ENCODE measurements at regions not wholly inside any gene's neighbourhood (a gene's known extent, or its start where the extent isn't known, plus 50 kb on each side); places are given as distances from the start of the nearest gene placed in this dataset.

DNA sequence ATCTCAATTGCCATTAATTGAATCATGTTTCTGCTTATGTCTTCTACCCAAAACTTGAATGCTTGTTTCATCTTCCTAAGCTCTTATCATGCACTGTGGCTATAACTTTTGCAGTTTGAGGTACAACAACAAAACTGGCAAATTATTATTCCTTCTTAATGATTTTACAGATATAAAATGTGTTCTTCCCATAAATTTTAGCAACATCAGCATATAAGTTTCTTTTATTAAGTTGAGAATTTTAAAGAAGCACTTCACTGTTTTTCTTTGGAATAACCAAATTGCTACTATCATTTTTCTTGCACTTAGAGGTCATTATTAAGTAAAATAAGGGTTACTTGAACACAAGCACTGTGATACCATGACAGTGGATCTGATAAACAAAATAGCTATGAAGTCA lies 862.6 kb upstream of the CADM2 start:
- DNase-seq (no peak), ATAC-seq (no peak), FAIRE-seq (no peak)
- no peak overlapping the region for H3K27ac ChIP-seq
- TF ChIP-seq, protein P1, sequence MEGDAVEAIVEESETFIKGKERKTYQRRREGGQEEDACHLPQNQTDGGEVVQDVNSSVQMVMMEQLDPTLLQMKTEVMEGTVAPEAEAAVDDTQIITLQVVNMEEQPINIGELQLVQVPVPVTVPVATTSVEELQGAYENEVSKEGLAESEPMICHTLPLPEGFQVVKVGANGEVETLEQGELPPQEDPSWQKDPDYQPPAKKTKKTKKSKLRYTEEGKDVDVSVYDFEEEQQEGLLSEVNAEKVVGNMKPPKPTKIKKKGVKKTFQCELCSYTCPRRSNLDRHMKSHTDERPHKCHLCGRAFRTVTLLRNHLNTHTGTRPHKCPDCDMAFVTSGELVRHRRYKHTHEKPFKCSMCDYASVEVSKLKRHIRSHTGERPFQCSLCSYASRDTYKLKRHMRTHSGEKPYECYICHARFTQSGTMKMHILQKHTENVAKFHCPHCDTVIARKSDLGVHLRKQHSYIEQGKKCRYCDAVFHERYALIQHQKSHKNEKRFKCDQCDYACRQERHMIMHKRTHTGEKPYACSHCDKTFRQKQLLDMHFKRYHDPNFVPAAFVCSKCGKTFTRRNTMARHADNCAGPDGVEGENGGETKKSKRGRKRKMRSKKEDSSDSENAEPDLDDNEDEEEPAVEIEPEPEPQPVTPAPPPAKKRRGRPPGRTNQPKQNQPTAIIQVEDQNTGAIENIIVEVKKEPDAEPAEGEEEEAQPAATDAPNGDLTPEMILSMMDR (IDR thresholded peaks at IDR 0.05) = no peak
- H3K9me3 ChIP-seq = peaks cover 0 to 4% (median 0%) of the 10 kb centered on the region in 4 donors
- H3K27me3 ChIP-seq = no peaks in the 10 kb centered on the region
- no peaks in the 10 kb centered on the region for H3K36me3 ChIP-seq
- no peak overlapping the region for H3K4me3 ChIP-seq
- no peaks in the 10 kb centered on the region for H3K4me1 ChIP-seq
- intact Hi-C loops (cut with DNase I) = no loop called here

DNA sequence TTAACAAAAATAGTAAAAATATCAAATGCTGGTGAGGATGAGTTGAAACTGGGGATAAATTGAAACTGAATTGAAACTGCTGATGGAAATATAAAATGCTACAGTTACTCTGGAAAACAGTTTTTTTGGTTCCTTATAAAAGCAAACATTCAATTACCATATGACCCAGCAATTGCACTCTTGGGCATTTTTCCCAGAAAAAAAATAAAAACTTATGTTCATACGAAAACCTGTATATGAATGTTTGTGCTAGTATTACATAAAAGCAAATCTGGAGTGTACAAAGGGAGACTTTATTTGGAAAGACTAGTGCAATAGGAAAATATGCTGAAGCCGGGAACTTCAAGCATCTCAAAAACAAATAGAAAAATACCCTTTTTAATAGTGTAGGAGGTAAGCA lies 857.9 kb upstream of the CADM2 start:
- ATAC-seq (no peak), FAIRE-seq (no peak), DNase-seq (no peak)
- Histone ChIP-seq H3K36me3 (no peaks in the 10 kb centered on the region), H3K4me3 (no peak overlapping the region), H3K9me3 (no peaks in the 10 kb centered on the region), H3K27ac (no peak overlapping the region), H3K4me1 (no peaks in the 10 kb centered on the region), H3K27me3 (no peaks in the 10 kb centered on the region)
- 49 to 64% methylated on average over 2 of the region's 2 CpGs for WGBS, 2 donors
- TF ChIP-seq, protein P1 (IDR thresholded peaks at IDR 0.05) = no peak
- intact Hi-C loops (cut with DNase I) = no loop called here

DNA sequence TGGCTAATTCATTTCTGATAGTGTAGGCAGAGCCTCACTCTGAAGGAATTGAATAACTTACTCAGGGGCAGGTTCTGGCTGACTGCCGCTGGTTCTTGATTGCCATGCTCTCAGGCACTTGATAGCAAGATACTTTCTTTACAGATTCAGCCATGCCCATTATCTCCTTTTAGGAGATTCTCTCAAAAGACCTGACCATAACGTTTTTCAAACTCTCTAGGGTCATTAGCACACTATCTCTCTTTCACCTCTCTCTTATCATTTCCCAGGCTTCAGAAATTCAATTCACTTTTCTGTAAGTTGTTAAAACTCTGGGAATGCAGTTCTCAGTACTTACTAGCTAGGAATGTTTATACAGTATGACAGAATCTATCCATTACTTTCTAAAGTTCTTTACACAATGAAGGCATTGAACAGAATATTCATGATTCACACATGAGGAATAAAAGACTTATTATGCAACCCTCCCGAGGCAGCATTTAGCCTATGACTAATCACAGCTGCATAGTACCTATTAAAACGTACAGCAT lies 850.3 kb upstream of the CADM2 start:
- Histone ChIP-seq H3K27me3 (no peaks in the 10 kb centered on the region), H3K4me1 (no peaks in the 10 kb centered on the region), H3K27ac (no peak overlapping the region), H3K9me3 (no peaks in the 10 kb centered on the region), H3K36me3 (no peaks in the 10 kb centered on the region), H3K4me3 (no peak overlapping the region)
- FAIRE-seq = no peak
- peak in 2 of 4 donors; percentile 69 to 70 for ATAC-seq
- no peak for DNase-seq
- TF ChIP-seq, protein P1 (IDR thresholded peaks at IDR 0.05) = no peak
- 6% methylated on average over 4 of the region's 4 CpGs for WGBS, 2 donors
- intact Hi-C loops (cut with DNase I) = no loop called here

DNA sequence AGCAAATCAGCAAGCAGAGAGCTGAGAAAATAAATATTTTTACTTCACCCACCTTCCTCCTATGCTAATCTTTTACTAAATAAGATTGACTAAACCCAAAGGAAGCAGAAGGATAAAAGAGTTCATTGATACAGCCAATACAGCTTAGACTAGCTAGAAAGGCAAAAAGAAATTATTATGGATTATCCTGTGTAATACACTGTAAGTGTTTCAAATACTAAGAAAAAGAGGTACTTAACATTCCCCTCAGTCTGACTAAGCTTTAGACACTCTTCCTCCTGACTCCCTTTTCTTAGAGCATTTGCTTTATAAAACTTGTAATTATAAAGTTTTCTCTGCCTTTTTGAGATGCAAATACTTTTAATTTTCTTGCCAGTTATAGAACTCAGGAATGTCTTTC lies 848.9 kb upstream of the CADM2 start:
- intact Hi-C loops (cut with DNase I) = no loop called here
- TF ChIP-seq, protein P1 (IDR thresholded peaks at IDR 0.05) = no peak
- no peaks in the 10 kb centered on the region for H3K9me3 ChIP-seq
- ATAC-seq (no peak), FAIRE-seq (no peak), DNase-seq (no peak)
- H3K27ac ChIP-seq = no peak overlapping the region
- H3K27me3 ChIP-seq = no peaks in the 10 kb centered on the region
- H3K4me3 ChIP-seq = no peak overlapping the region
- no peaks in the 10 kb centered on the region for H3K36me3 ChIP-seq
- no peaks in the 10 kb centered on the region for H3K4me1 ChIP-seq

DNA sequence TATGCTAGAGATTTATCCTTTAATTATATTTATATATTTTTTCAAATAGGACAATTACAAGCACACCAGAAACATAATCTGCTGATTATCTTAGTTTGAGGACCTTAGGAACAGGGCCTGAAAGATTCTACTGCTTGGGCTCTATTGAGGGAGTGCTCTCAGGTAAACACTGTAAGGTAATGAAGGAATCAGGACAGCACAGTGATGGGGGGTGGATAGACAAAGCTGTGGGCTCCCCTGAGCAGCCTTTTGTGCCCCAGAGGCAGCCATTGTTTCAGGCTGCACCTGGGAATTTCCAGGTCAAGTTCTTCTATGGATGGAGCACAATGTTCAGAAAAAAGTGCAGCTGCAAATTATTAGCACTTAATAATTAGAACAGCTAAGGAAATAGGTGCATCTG lies 848.0 kb upstream of the CADM2 start:
- Histone ChIP-seq H3K27ac (no peak overlapping the region), H3K4me1 (no peaks in the 10 kb centered on the region), H3K27me3 (no peaks in the 10 kb centered on the region), H3K4me3 (no peak overlapping the region), H3K9me3 (no peaks in the 10 kb centered on the region), H3K36me3 (no peaks in the 10 kb centered on the region)
- FAIRE-seq = no peak
- ATAC-seq = no peak
- intact Hi-C loops (cut with DNase I) = no loop called here
- DNase-seq = no peak
- TF ChIP-seq, protein P1 (IDR thresholded peaks at IDR 0.05) = no peak

All from pancreas (tissue), 10 donors.